Dedifferentiated amniotic fluid mesenchymal stem cell (primary cell): ENCODE measurements at regions not wholly inside any gene's neighbourhood (a gene's known extent, or its start where the extent isn't known, plus 50 kb on each side); places are given as distances from the start of the nearest gene placed in this dataset.
"Not testable (repeated sequence)": the region's sequence is repeated elsewhere in the genome, so short reads cannot be mapped to it uniquely, and the experiment has no call there.

Experiments used
- DNase-seq: peaks from one replicate; pipeline ENCODE4 v3.0.0-alpha.2; 2016; ENCODE audit errors: extremely low spot score

GRCh38 chrX:109172091-109172602 is 309.7 kb downstream of the GUCY2F start:
- DNase-seq = no peak

GRCh38 chrX:109155161-109155560 is 326.7 kb downstream of the GUCY2F start:
- DNase-seq = no peak

- DNase-seq = not testable (repeated sequence)
Observed at GRCh38 chrX:109144173-109144572, 337.7 kb downstream of the GUCY2F start.

- no peak for DNase-seq
Observed at GRCh38 chrX:109140463-109140862, 341.4 kb downstream of the GUCY2F start.

- DNase-seq = no peak
Observed at GRCh38 chrX:109134777-109135176, 347.1 kb downstream of the GUCY2F start.

GRCh38 chrX:109125304-109125703 is 356.6 kb downstream of the GUCY2F start:
- no peak for DNase-seq

- no peak for DNase-seq
Observed at GRCh38 chrX:109089359-109089758, 353.0 kb upstream of the IRS4 start.

- DNase-seq = no peak
Observed at GRCh38 chrX:109077788-109078187, 341.4 kb upstream of the IRS4 start.

- not testable (repeated sequence) for DNase-seq
Observed at GRCh38 chrX:109054181-109054581, 317.8 kb upstream of the IRS4 start.

GRCh38 chrX:109049903-109050302 is 313.5 kb upstream of the IRS4 start:
- no peak for DNase-seq

- no peak for DNase-seq
Observed at GRCh38 chrX:109049416-109049815, 313.1 kb upstream of the IRS4 start.

GRCh38 chrX:109040057-109040456 is 303.7 kb upstream of the IRS4 start:
- DNase-seq = no peak

- no peak for DNase-seq
Observed at GRCh38 chrX:109036624-109037023, 300.3 kb upstream of the IRS4 start.

- no peak for DNase-seq
Observed at GRCh38 chrX:108993909-108994308, 257.5 kb upstream of the IRS4 start.

GRCh38 chrX:108972899-108973298 is 236.5 kb upstream of the IRS4 start:
- not testable (repeated sequence) for DNase-seq

- no peak for DNase-seq
Observed at GRCh38 chrX:108947205-108947604, 210.8 kb upstream of the IRS4 start.

GRCh38 chrX:108946531-108946930 is 210.2 kb upstream of the IRS4 start:
- DNase-seq = no peak

- DNase-seq = no peak
Observed at GRCh38 chrX:108945883-108946523, 209.6 kb upstream of the IRS4 start.

GRCh38 chrX:108914791-108915190 is 178.4 kb upstream of the IRS4 start:
- DNase-seq = no peak

- not testable (repeated sequence) for DNase-seq
Observed at GRCh38 chrX:108903831-108904230, 167.5 kb upstream of the IRS4 start.

GRCh38 chrX:108900333-108900732 is 164.0 kb upstream of the IRS4 start:
- DNase-seq = no peak

GRCh38 chrX:108896349-108896748 is 160.0 kb upstream of the IRS4 start:
- not testable (repeated sequence) for DNase-seq

- no peak for DNase-seq
Observed at GRCh38 chrX:108892501-108892900, 156.1 kb upstream of the IRS4 start.

- DNase-seq = no peak
Observed at GRCh38 chrX:108875548-108875947, 139.2 kb upstream of the IRS4 start.
